HFF-Myc (cell line): ENCODE measurements at regions not wholly inside any gene's neighbourhood (a gene's known extent, or its start where the extent isn't known, plus 50 kb on each side); places are given as distances from the start of the nearest gene placed in this dataset.

Experiments used
- DNase-seq: peaks from one replicate; pipeline ENCODE4 v3.0.0-alpha.2; 2011; ENCODE audit warnings: low read depth; ENCODE audit errors: extremely low read depth
- H3K4me3 ChIP-seq: replicated peaks from 2 replicates; pipeline ENCODE4 v1.5.1; 2011; ENCODE audit warnings: low read depth, mild to moderate bottlenecking, control low read depth, low read length
- TF ChIP-seq, protein P1 (sequence below): IDR thresholded peaks from 2 replicates; pipeline ENCODE4 v1.5.1; 2012; ENCODE audit warnings: mild to moderate bottlenecking, low read depth, low read length, control low read depth; ENCODE audit errors: missing control alignments

DNA sequence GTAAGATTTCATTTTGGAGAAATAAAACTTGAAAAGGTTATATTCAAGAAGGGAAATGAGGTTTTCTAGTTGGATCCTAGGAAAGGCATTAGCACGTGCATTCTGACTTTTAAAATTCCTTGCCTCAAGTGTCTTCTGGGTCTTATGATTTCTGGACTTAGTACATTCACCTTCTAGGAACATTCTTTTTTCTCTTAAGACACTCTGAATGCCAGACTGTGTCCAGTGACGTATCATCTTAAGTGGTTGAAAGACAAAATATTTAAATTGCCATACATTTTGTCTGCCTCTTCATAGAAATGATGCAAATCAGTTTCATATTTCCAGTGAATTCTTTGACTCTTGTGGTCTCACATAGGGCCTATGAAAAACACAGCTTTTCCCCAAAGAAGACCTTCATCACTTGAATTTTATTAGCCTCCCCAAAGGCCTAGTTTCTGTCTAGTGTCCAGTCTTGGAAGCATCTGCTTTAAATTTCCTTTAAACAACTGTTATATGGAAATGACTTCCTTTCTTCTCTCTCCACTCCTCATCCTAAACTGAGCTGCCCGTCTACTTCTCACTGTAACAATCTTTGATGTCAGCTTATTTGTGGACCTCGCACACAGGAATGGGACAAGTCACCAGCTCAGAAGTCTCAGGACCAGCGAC is 187.2 kb downstream of the HLX start:
- no peak overlapping the region for H3K4me3 ChIP-seq
- TF ChIP-seq, protein P1, sequence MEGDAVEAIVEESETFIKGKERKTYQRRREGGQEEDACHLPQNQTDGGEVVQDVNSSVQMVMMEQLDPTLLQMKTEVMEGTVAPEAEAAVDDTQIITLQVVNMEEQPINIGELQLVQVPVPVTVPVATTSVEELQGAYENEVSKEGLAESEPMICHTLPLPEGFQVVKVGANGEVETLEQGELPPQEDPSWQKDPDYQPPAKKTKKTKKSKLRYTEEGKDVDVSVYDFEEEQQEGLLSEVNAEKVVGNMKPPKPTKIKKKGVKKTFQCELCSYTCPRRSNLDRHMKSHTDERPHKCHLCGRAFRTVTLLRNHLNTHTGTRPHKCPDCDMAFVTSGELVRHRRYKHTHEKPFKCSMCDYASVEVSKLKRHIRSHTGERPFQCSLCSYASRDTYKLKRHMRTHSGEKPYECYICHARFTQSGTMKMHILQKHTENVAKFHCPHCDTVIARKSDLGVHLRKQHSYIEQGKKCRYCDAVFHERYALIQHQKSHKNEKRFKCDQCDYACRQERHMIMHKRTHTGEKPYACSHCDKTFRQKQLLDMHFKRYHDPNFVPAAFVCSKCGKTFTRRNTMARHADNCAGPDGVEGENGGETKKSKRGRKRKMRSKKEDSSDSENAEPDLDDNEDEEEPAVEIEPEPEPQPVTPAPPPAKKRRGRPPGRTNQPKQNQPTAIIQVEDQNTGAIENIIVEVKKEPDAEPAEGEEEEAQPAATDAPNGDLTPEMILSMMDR: no peak
- DNase-seq: no peak

DNA sequence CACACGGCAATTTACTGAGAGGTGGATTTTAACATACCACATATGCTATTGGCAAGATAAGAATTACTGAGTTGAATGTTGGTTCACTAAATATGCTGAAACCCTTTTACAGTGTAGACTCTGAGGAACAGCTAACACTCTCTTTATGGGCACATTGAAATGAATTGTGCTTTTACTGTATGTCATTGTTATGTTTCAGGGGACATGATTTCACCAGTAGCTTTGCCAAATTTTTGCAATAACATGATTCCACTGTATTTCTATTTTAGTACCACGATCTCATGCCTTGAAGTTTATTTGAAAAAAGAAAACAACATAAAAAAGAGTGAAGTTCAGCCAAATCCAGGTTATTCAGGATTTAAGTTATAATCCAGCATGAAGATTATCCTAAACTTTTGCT is 188.5 kb downstream of the HLX start:
- no peak overlapping the region for H3K4me3 ChIP-seq
- no peak for DNase-seq
- TF ChIP-seq, protein P1: no peak

DNA sequence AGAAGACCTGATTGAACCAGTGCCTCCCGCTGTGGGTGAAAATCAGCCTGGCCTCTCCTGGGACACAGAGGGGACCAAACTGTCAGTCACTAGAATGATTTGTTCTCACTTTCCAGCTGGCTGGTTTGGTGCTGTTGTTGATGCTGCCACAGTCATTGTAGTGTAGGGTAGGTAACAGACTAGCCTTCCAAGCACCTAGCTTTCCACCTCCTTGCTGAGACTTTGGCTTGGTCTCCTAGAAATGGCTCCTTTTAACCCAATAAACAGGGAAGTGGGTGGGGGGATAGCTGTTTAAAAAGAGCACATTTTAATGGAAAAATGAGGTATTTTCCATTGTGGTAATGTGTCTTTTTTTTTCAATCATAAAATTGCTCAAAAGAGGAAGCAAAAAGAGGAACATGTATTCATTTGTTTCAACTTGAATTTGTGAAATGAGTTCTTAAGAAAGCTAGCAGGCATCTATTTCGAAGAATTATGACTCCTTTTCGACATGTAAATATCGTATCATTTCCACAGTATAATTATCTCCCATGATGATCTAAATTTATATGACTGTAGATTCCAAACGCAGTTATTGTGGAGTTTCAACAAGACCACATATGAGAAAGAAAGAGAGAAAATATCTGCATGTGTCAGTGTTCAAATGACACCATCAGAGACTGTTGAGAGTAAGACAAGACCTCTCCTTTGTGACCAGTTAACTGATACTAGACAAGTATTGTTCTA is 190.1 kb downstream of the HLX start:
- H3K4me3 ChIP-seq: no peak overlapping the region
- no peak for DNase-seq
- TF ChIP-seq, protein P1: no peak

DNA sequence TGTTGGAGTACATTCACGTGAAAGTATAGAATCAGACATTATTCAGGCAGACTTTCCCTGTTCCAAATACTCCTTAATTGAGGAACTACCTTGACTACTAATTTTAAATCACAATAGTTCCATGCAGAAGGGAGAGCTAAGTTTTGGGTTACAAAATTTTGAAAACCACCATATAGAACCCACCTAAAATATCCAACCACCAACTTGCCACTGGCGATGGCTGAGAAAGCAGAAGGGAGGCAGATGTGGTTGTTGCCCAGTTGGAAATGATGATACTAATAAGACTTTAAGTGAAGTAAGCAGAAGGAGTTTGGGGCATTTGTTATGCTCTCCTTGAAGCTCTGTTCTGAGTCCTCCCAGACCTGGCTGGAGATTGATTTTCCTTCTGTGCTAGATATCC is 190.7 kb downstream of the HLX start:
- no peak overlapping the region for H3K4me3 ChIP-seq
- DNase-seq: no peak

DNA sequence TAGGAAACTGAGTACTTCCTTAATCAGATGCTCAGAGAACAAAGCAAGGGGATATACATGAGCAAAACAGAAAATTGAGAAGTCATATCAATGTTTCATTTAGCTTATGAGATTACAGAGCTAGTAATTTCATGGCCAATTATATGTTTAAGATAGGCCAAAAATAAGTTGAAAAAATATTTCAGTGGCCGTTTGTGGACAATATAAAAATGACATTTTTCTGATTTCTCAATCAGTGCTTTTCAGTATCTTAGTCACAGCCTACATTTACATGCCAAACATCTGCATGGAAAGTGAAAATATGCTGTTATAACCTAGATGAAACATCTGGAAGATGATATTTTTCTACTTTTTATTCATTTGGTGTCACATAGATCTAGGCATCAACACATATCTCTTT is 192.5 kb downstream of the HLX start:
- TF ChIP-seq, protein P1: no peak
- no peak overlapping the region for H3K4me3 ChIP-seq
- no peak for DNase-seq

More for the DNA sequence above, 190.7 kb downstream of the HLX start:
- TF ChIP-seq, protein P1: no peak

DNA sequence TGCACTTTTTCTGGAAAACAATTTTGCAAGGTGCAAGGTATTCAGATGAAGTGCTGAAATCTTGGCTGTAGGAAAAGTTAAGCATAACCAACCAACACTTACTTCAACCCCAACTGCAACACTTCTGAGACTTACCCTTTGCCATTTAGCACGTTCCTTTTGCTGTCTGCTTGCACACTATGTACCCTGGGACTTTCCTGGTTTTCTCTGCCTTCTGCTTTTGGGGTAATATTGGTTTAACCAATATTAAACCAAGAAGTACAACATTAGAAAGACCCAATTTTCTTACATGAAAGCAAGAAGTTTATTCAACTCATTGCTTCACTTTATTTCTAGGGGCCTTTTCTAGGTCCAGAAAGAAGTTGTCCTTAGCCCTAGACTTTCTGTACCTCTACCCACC is 193.0 kb downstream of the HLX start:
- no peak overlapping the region for H3K4me3 ChIP-seq
- TF ChIP-seq, protein P1: no peak
- DNase-seq: no peak
